ENCODE measurements at regions not wholly inside any gene's neighbourhood (a gene's known extent, or its start where the extent isn't known, plus 50 kb on each side); places are given as distances from the start of the nearest gene placed in this dataset.

- H3K23ac ChIP-seq (ENCODE audit: insufficient read length, low read depth, low read length): no peak overlapping the region
- H2BK5ac ChIP-seq (ENCODE audit: insufficient read length, low read length): no peak overlapping the region
- no peak overlapping the region for H3K4me2 ChIP-seq (ENCODE audit: insufficient read depth, insufficient read length, low read length)
- no peak overlapping the region for H4K91ac ChIP-seq (ENCODE audit: insufficient read length, low read depth, low read length)
- no peak overlapping the region for H2BK120ac ChIP-seq (ENCODE audit: low read depth, low read length, poor library complexity, severe bottlenecking)
- no peak overlapping the region for H3K14ac ChIP-seq (ENCODE audit: insufficient read depth, low read length)
- no peaks in the 10 kb centered on the region for H3K9me3 Mint-ChIP-seq
- H3K27me3 ChIP-seq (ENCODE audit: insufficient read depth, low read length): no peaks in the 10 kb centered on the region
- no peak overlapping the region for H2BK12ac ChIP-seq (ENCODE audit: insufficient read length, low read depth, low read length)
- H3K9ac ChIP-seq (ENCODE audit: extremely low read depth, insufficient read length, low read length): no peak overlapping the region
- no peak overlapping the region for H3K18ac ChIP-seq (ENCODE audit: insufficient read length, low read depth, low read length)
- TF ChIP-seq, protein P1, sequence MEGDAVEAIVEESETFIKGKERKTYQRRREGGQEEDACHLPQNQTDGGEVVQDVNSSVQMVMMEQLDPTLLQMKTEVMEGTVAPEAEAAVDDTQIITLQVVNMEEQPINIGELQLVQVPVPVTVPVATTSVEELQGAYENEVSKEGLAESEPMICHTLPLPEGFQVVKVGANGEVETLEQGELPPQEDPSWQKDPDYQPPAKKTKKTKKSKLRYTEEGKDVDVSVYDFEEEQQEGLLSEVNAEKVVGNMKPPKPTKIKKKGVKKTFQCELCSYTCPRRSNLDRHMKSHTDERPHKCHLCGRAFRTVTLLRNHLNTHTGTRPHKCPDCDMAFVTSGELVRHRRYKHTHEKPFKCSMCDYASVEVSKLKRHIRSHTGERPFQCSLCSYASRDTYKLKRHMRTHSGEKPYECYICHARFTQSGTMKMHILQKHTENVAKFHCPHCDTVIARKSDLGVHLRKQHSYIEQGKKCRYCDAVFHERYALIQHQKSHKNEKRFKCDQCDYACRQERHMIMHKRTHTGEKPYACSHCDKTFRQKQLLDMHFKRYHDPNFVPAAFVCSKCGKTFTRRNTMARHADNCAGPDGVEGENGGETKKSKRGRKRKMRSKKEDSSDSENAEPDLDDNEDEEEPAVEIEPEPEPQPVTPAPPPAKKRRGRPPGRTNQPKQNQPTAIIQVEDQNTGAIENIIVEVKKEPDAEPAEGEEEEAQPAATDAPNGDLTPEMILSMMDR (conservative IDR thresholded peaks at IDR 0.05): no peak
- peaks cover 18% of the 10 kb centered on the region for H3K27me3 Mint-ChIP-seq (ENCODE audit: low read depth)
- H3T11ph ChIP-seq (ENCODE audit: low read length): no peak overlapping the region
- H3K4ac ChIP-seq (ENCODE audit: low read depth, low read length): no peak overlapping the region
- no peak overlapping the region for H2BK20ac ChIP-seq (ENCODE audit: low read depth, low read length, poor library complexity, severe bottlenecking)
- H3K79me1 ChIP-seq (ENCODE audit: insufficient read depth, low read depth, low read length, poor library complexity, severe bottlenecking): no peaks in the 10 kb centered on the region
- H4K20me1 ChIP-seq (ENCODE audit: control insufficient read depth, insufficient read depth, insufficient read length): no peaks in the 10 kb centered on the region
- no peak overlapping the region for H4K8ac ChIP-seq (replicated peaks; ENCODE audit: insufficient read length, low read depth, low read length)
- no peaks in the 10 kb centered on the region for H3K36me3 Mint-ChIP-seq (ENCODE audit: insufficient read depth in 1 of 3, low read depth in 3 of 3)
- no peak for DNase-seq
- H2AK5ac ChIP-seq (ENCODE audit: insufficient read length, low read length): no peak overlapping the region
- no peaks in the 10 kb centered on the region for H3K79me2 ChIP-seq (ENCODE audit: insufficient read depth, low read length)
- H2BK15ac ChIP-seq (ENCODE audit: low read depth, low read length): no peak overlapping the region
- H4K5ac ChIP-seq (ENCODE audit: insufficient read length, low read depth, low read length): no peak overlapping the region
- no peak overlapping the region for H3K27ac ChIP-seq (ENCODE audit: insufficient read length, low read depth, low read length)
- H3K23me2 ChIP-seq (ENCODE audit: insufficient read length, low read depth, low read length, poor library complexity, severe bottlenecking): no peaks in the 10 kb centered on the region
- no peaks in the 10 kb centered on the region for H3K9me3 ChIP-seq (ENCODE audit: control insufficient read depth, low read depth, low read length)
- no peak overlapping the region for H3K56ac ChIP-seq (ENCODE audit: insufficient read length, low read depth, low read length)
- H3K27ac Mint-ChIP-seq: no peak overlapping the region
- no peak overlapping the region for H2AFZ ChIP-seq (ENCODE audit: low read length)
- peaks cover 23 to 39% of the 10 kb centered on the region in 2 experiments for H3K4me1 Mint-ChIP-seq
- H3K4me3 Mint-ChIP-seq: no peak overlapping the region
- peaks cover 4% of the 10 kb centered on the region for H3K4me1 ChIP-seq (ENCODE audit: insufficient read depth, low read length)
- no CpG with 5 or more reads among the region's 7 CpGs for WGBS (ENCODE audit: extremely low coverage, insufficient read length, low lambda C conversion rate)
These were observed 69.0 kb upstream of the MLN start for GRCh38 chr6:33872761-33873160.

Data from H9 (cell line).